GM12878 (cell line): ENCODE measurements at regions not wholly inside any gene's neighbourhood (a gene's known extent, or its start where the extent isn't known, plus 50 kb on each side); places are given as distances from the start of the nearest gene placed in this dataset.
"Not testable (repeated sequence)": the region's sequence is repeated elsewhere in the genome, so short reads cannot be mapped to it uniquely, and the experiment has no call there.

Experiments used
- ATAC-seq: fragments of 200-7000 bp; cut with Tn5 transposase; 3 replicates; pipeline ENCODE4 v1.9.1; 2020; ENCODE audit warnings: mild to moderate bottlenecking, moderate library complexity
- BruUV-seq: library from RNA; stranded (reverse); fragments of 400-500 nt; replicated peaks from 2 replicates; lab custom pipeline; 2021; lab: Mats Ljungman, UMichigan
- CTCF ChIA-PET: fragments of 300-600 bp; sonication (Branson Sonifier 250); formaldehyde crosslinking; extraction: SDS; loops from one replicate; lab custom pipeline; 2021; ENCODE audit warnings: inconsistent platforms; lab: Yijun Ruan, JAX
- POLR2A ChIA-PET: fragments of 350-600 bp; formaldehyde crosslinking; extraction: SDS; loops from one replicate; lab custom pipeline; 2021; ENCODE audit warnings: inconsistent platforms; lab: Charles Lee
- RAD21 ChIA-PET: fragments of 300-600 bp; sonication (Branson Sonifier 250); formaldehyde crosslinking; loops from one replicate; lab custom pipeline; 2023; ENCODE audit warnings: antibody characterized with exemption; ENCODE audit not compliant: unreplicated experiment; lab: Charles Lee
- SMC1A ChIA-PET: fragments of 300-600 bp; sonication (Branson Sonifier 250); formaldehyde crosslinking; loops from one replicate; lab custom pipeline; 2023; ENCODE audit not compliant: unreplicated experiment, uncharacterized antibody; lab: Charles Lee
- DNase-seq: peaks from one replicate; pipeline ENCODE4 v3.0.0-alpha.2; 2011; ENCODE audit warnings: low read depth, low spot score
- FAIRE-seq: peaks from 3 replicates; lab custom pipeline; 2011; peaks lifted over from hg19 to GRCh38; lab: Jason Lieb, UNC
- H2AFZ ChIP-seq: 2 replicates; pipeline ENCODE4 v1.6.0; 2011; ENCODE audit warnings: low read depth, low read length, control low read depth; ENCODE audit not compliant: control insufficient read depth
- H3K27ac ChIP-seq: 2 replicates; pipeline ENCODE4 v1.5.1; 2011; ENCODE audit warnings: control low read depth; ENCODE audit not compliant: control insufficient read depth, insufficient read depth
- H3K27me3 ChIP-seq, 2 experiments: replicated peaks in 1 of 2; 2 replicates each; pipeline versions ENCODE4 v1.6.0 to v1.6.1; 2011; ENCODE audit warnings: low read length in 1 of 2; ENCODE audit not compliant: control insufficient read depth in 2 of 2, insufficient read depth in 2 of 2
- H3K36me3 ChIP-seq, 2 experiments: 2 replicates each; pipeline ENCODE4 v1.5.1; 2011; ENCODE audit warnings: low read length in 1 of 2; ENCODE audit not compliant: control insufficient read depth in 2 of 2, insufficient read depth in 2 of 2
- H3K4me1 ChIP-seq: 2 replicates; pipeline ENCODE4 v1.6.1; 2011; ENCODE audit warnings: mild to moderate bottlenecking, low read length, moderate library complexity, mixed read lengths; ENCODE audit not compliant: control insufficient read depth, insufficient read depth
- H3K4me2 ChIP-seq: 2 replicates; pipeline ENCODE4 v1.6.0; 2011; ENCODE audit warnings: control low read depth; ENCODE audit not compliant: control insufficient read depth, insufficient read depth
- H3K4me3 ChIP-seq: fragments of 200-600 bp; sonication (generic); 2 replicates; pipeline ENCODE4 v1.5.1; 2016
- H3K79me2 ChIP-seq: 2 replicates; pipeline ENCODE4 v1.6.0; 2011; ENCODE audit warnings: low read length; ENCODE audit not compliant: control insufficient read depth, insufficient read depth
- H3K9ac ChIP-seq: 2 replicates; pipeline ENCODE4 v1.8.0; 2011; ENCODE audit warnings: low read length, control low read depth, mixed read lengths; ENCODE audit not compliant: control insufficient read depth, insufficient read depth
- H3K9me3 ChIP-seq: replicated peaks from 3 replicates; pipeline ENCODE4 v1.5.1; 2011; ENCODE audit warnings: mild to moderate bottlenecking, low read length; ENCODE audit not compliant: control insufficient read depth, insufficient read depth
- H4K20me1 ChIP-seq: 2 replicates; pipeline ENCODE4 v1.6.0; 2011; ENCODE audit not compliant: control insufficient read depth, insufficient read depth
- ATF2 ChIP-seq: IDR thresholded peaks from 2 replicates; pipeline ENCODE4 v1.6.1; 2012; ENCODE audit warnings: low read length, inconsistent platforms
- ZNF217 ChIP-seq: fragments of 450-650 bp; IDR thresholded peaks from 2 replicates; pipeline ENCODE4 v1.6.1; 2017; ENCODE audit warnings: antibody characterized with exemption, mild to moderate bottlenecking
- ZNF592 ChIP-seq: fragments of 450-650 bp; IDR thresholded peaks from 2 replicates; pipeline ENCODE4 v1.6.1; 2017; ENCODE audit warnings: mild to moderate bottlenecking, moderate library complexity
- WGBS: methylation state at CpG from one replicate; pipeline ENCODE4 v1.1.6; 2016; ENCODE audit warnings: low lambda C conversion rate; ENCODE audit not compliant: insufficient replicate concordance, insufficient coverage; ENCODE audit errors: missing lambda C conversion rate; 5-methylcytosine and 5-hydroxymethylcytosine counted together
- in situ Hi-C: fragments of 300-500 bp; cut with MboI; formaldehyde crosslinking; loops from 9 replicates; pipeline ENCODE4 v1.14.3; 2018; ENCODE audit warnings: mixed read lengths
- intact Hi-C: fragments of 100-400 bp; cut with micrococcal nuclease; formaldehyde crosslinking; loops from one replicate; pipeline ENCODE4 v1.14.2; 2022; ENCODE audit not compliant: unreplicated experiment

GRCh38 chr3:191593486-191593885 lies 132.5 kb downstream of the PYDC2 start (continued):
- TF ChIP-seq ZNF592: no peak
- no peak for TF ChIP-seq ATF2
- no peak for TF ChIP-seq ZNF217
- TF ChIP-seq, all 136 proteins: peak for 0

GRCh38 chr3:191615511-191615910 lies 154.5 kb downstream of the PYDC2 start:
- H2AFZ ChIP-seq, H3K4me1 ChIP-seq, intact Hi-C loops, H3K79me2 ChIP-seq, H3K9me3 ChIP-seq, FAIRE-seq, BruUV-seq, SMC1A ChIA-PET, CTCF ChIA-PET, RAD21 ChIA-PET, H3K9ac ChIP-seq, H3K27me3 ChIP-seq, H3K27ac ChIP-seq, H3K36me3 ChIP-seq, H3K4me2 ChIP-seq, ATAC-seq, H4K20me1 ChIP-seq, H3K4me3 ChIP-seq, in situ Hi-C loops, DNase-seq, POLR2A ChIA-PET: not testable (repeated sequence)
- 54% methylated on average over 1 of the region's 1 CpG for WGBS
